Fibroblast of skin of right quadriceps (primary cell): ENCODE measurements at regions not wholly inside any gene's neighbourhood (a gene's known extent, or its start where the extent isn't known, plus 50 kb on each side); places are given as distances from the start of the nearest gene placed in this dataset.
A peak's percentile ranks its signal among the peaks of the same experiment; 100 is the strongest.
"Not testable (repeated sequence)": the region's sequence is repeated elsewhere in the genome, so short reads cannot be mapped to it uniquely, and the experiment has no call there.

Experiments used
- DNase-seq: peaks from one replicate; pipeline ENCODE4 v3.0.0-alpha.2; 2013

GRCh38 chr7:8809320-8809719, 375.9 kb downstream of the NXPH1 start:
- DNase-seq, result no peak

DNA sequence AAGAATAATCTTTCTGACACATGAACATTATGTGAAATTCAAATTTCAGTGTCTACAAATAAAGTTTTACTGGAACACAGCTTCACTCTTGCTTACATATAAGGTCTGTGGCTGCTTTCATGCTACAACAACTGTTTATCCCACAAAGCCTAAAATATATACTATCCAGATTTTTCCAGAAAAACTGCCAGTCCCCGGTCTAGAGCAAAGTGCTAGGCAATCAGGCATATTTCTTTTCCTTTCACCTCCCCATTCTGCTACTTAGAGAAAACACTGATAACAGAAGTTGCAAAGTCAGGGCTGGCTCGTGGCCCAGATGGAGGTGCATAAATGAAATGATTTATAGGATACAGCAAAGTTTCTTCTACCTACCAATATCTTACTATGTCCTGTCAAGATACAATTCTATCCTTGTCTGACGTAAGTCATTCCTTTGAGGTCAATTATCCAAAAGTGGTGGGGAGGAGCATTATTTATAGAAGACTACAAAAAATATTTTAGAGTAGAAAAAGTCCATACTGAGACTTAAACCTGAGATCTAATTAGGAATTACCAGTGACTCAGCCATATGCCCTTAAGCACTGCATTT, 384.1 kb downstream of the NXPH1 start:
- DNase-seq, result no peak

- DNase-seq, result no peak
These were observed 385.0 kb downstream of the NXPH1 start for GRCh38 chr7:8818406-8818805.

DNA sequence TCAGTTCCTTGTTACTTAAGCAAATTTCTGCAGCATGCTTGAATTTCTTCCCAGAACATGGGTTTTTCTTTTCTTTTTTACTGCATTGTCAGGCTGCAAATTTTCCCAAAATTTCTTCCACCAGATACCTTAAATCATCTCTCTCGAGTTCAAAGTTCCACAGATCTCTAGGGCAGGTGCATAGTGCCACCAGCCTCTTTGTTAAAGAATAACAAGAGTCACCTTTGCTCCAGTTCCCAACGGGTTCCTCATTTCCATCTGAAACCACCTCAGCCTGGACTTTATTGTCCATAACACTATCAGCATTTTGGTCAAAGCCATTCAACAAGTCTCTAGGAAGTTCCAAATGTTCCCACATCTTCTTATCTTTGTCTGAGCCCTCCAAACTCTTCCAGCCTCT, 389.2 kb downstream of the NXPH1 start:
- no peak for DNase-seq

DNA sequence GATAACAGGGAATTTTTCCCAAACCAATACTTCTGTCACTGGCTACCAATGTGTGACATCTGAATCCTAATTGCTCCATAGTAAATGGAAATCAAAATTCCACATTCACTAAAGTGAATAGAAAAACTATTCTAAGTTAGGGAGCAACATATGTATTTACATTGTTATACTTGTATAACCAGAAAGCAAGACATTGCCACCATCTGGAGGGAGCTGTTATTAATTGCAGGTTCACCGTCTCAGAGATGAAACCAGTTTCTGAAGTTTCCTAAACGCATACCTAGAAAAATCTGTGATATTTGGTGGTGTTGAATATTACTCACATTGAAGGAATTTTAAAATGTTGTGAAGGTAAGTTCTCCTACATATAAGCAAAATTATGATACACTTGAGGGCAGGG, 390.1 kb downstream of the NXPH1 start:
- DNase-seq, result no peak

DNA sequence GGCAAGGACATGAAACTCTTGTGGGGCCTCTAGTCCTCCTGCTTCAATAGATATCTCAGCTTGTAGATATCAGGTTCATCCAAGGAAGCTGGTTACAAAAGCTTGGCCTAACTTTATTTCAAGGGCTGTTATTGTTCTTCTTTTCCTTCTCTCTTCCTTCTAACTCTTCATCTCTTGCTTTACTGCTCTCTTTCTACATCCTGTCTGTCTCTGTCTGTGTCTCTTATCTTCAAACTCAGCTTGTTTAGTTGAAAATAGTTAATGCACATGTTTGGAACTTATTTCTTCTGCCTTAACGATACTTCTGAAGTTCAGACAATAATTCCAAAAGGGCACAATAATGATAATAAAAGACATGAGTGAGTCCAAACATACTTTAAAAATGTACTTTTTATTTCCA, 393.9 kb downstream of the NXPH1 start:
- no peak for DNase-seq

GRCh38 chr7:8829100-8829499, 395.7 kb downstream of the NXPH1 start:
- DNase-seq, result no peak

- peak; percentile 82 for DNase-seq
These were observed 398.0 kb downstream of the NXPH1 start for GRCh38 chr7:8831376-8831775.

DNA sequence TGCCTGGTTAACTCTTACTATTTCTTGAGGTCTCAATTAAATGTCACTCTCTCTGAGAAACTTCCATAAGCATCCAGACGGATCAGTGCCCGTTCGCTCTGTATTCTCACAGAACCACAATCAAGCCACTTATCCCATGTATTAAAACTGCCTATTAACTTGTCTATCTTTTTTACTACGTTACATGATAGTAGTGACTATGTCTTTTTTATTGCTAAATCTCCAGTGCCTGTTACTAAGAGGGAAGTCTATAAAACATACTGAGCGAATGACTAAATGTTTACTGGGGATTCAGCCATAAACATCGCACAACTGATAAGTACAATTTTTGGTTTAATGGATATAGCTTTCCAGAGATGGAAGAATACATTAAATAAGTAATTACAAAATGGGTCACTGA, 399.9 kb downstream of the NXPH1 start:
- DNase-seq, result no peak

DNA sequence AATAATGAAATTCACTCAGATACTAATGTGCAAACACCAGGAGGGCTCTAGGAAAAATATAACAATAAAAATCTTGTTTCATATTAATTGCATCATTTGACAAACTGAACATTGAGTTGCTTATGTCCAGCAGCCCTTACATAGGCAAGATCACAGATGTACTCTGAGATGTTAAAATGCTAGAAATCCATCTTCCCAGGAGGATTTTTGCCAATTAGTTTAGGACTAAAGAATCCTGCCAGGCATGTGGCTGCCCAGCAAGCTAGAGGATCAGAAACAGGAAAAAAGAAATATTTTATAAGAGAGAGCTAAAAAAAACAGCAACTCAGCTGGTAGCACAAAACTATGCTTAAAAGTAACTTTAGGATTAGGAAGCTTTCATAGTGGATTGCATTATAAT, 407.8 kb downstream of the NXPH1 start:
- DNase-seq, result no peak

- no peak for DNase-seq
These were observed 438.3 kb downstream of the NXPH1 start for GRCh38 chr7:8871716-8872115.

DNA sequence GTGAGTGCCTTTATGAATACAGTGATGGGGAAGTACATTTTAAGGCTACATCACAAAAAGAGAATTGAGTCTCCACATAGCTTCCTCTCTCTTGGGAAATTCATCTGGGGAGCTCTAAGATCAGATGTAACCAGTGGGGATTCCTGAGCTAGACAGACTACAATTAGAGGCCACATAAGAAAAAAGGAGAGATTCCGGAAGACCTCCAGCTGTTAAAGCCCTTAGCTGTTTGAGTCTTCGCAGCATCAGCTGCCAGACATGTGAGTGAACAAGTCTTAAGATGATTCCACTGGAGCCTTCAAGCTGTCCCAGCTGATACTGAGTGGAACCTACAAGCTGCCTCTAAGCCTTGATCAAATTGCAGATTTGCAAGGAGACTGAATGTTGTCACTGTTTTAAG, 448.5 kb downstream of the NXPH1 start:
- DNase-seq, result no peak

DNA sequence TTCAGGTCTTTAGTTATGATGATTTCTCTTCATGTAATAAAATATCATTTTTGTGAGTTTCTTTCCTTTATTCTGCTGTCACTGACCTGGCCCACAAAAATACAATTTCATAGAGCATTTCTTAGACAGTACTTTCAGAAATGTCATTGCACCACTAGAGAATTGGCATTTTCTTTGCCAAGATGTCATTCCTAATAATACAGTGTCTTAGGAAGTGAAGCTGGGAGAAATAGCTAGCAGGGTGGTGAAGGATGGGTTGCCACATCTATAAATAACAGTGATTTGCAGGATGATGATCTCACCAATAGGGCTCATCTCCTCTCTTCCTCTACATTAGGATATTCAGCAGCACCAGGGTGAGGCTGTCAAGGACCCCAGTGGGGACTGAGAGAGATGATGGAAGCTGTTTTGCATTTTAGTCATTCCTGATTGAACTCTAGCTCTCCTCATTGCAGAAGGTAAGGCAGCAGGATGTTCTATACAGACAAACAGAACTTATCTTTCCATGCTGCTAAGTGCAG, 452.1 kb downstream of the NXPH1 start:
- no peak for DNase-seq

DNA sequence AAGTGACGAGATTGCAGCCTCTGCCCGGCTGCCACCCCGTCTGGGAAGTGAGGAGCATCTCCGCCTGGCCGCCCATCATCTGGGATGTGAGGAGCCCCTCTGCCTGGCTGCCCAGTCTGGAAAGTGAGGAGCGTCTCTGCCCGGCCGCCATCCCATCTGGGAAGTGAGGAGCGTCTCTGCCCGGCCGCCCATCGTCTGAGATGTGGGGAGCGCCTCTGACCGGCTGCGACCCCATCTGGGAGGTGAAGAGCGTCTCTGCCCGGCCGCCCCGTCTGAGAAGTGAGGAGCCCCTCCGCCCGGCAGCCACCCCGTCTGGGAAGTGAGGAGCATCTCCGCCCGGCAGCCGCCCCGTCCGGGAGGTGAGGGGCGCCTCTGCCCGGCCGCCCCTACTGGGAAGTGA, 456.9 kb downstream of the NXPH1 start:
- DNase-seq, result not testable (repeated sequence)

- DNase-seq, result no peak
These were observed 460.4 kb downstream of the NXPH1 start for GRCh38 chr7:8893775-8894174.

DNA sequence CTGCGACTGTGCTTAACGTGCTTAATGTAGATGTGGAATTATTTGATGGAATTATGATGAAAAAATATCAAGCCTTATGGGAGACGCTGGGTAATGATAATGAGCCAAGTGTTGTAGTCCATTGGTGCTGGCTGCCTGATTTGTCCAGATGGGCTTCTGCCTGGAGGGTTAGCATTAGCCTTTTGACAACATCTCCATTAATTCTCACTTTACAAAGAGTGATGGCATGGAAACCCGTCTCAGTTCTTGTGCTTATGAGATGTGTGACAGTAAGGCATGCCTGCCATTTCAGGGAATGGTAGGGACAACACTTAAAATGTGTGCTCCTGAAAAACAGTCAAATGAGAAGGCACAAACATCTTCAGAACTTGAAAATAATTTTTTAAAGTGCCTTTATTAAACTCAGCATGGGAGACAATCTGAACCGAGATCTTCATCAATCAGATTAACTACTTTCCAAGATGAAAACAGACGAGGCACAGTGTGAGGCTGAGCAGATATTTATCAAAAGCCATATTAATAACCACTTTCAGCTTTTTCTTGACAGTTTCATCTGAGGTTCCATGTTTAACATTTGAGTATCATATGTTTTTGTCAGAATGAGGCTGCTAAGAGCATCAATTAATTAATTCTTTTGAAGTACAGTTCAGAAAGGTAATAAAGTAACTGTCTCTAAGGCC, 473.1 kb downstream of the NXPH1 start:
- DNase-seq, result no peak

DNA sequence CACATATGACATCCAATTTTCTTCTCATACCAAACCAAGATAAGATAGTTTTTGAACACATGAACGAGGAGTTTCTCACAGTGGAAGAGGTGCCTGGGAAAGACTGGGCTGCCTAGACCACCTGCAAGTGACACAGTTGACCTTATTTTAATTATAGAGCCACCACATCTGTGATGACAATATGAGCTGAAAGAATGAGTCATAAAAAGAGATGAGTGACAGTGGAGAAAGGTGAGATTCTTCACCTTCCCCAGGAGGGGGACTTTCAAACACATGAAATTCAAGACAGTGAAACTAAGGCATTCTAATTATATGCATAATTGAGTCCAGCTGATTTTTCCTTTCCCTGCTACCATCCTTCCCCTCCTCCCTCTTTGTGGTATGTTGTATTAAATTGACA, 475.5 kb downstream of the NXPH1 start:
- DNase-seq, result no peak

DNA sequence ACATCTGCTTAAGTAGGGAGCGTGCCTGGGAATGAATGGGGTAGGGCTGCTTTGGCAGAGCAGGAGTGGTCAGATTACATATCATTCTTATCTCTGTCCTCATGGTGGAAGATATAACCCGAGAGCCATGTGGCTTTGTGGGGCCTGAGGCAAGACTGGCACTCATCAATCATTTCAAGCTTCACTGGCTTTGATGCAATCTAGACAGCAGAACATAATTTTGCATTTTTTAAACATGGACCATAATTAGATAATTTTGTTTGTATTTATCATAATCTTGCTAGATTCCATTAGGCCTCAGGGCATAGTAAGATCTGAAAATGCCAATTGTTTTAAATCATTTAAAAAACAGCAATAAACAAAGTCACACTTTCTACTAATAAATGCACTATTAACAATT, 480.3 kb downstream of the NXPH1 start:
- DNase-seq, result no peak

GRCh38 chr7:8921807-8922206, 488.4 kb downstream of the NXPH1 start:
- no peak for DNase-seq

GRCh38 chr7:8922726-8923125, 489.3 kb downstream of the NXPH1 start:
- DNase-seq, result no peak

- no peak for DNase-seq
These were observed 489.9 kb downstream of the NXPH1 start for GRCh38 chr7:8923164-8923806.

DNA sequence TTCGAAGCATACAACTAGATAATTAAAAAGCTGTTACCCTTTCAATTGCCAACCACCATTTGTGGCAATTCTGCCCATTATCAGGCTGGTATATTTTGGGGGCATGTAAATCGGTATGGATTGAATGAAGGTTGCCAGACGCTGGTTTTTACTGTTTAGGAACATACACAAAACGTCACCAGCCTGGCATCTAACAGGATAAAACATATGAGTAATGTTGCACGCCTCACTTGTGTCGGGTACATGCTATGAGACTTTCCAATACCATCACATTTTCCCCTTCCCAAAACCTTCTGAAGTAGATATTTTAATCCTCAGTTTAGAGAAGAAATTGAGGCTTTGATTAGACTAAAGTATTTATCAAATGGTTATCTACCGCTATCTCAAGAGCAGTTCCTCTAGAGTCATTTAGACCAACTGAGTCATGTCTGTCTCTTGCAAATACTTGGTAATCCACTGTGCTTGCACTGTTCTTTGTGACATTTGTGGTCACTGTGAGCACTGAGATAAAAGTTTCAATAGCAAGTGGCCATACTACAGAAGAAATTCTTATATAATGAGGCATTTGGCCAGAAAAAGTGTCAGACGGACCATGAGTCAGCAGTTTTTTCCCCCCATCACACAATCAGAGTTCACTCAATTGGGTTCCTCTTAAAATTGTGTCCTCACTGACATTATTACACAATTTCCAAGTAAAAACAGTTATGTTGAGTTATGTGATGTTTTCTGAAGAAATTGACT, 498.7 kb downstream of the NXPH1 start:
- DNase-seq, result peak; percentile 7

DNA sequence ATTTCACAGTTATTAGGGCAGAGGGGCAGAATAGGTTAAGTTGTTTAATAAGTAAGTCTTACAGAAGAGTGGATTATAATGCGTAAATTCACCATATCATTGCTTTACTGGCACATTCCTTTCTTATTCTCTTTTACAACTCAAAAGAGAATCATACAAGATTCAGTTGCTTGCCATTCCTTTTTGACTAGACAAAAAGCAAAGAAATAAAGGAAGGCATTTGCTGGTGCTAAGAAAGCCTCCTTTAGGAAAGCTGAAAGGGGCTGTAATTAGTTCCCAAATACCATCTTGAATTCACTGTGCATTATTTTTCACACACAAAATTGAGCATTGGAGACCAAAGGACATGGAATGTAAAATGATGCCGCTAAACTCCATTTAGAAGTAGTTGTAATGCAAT, 499.3 kb downstream of the NXPH1 start:
- no peak for DNase-seq

- no peak for DNase-seq
These were observed 503.8 kb downstream of the NXPH1 start for GRCh38 chr7:8937204-8937603.
